ENCODE measurements at regions not wholly inside any gene's neighbourhood (a gene's known extent, or its start where the extent isn't known, plus 50 kb on each side); places are given as distances from the start of the nearest gene placed in this dataset.

GRCh38 chr3:143206955-143207337 is 87.4 kb downstream of the CHST2 start:
- no peaks in the 10 kb centered on the region for H3K27me3 ChIP-seq
- H3K9me3 ChIP-seq: no peaks in the 10 kb centered on the region
- no peaks in the 10 kb centered on the region for H3K36me3 ChIP-seq
- H3K4me3 ChIP-seq: no peak overlapping the region
- DNase-seq: no peak
- no peaks in the 10 kb centered on the region for H3K4me1 ChIP-seq
- TF ChIP-seq CTCF (IDR thresholded peaks at IDR 0.05): no peak
- no peak for TF ChIP-seq POLR2A (IDR thresholded peaks at IDR 0.05)
- H3K27ac ChIP-seq: no peak overlapping the region

GRCh38 chr3:143207338-143207961 is 87.9 kb downstream of the CHST2 start:
- H3K4me3 ChIP-seq: no peak overlapping the region
- no peak overlapping the region for H3K27ac ChIP-seq
- H3K9me3 ChIP-seq: no peaks in the 10 kb centered on the region
- peak in 1 of 3 donors; percentile 27 for DNase-seq
- TF ChIP-seq CTCF (IDR thresholded peaks at IDR 0.05): no peak
- TF ChIP-seq POLR2A (IDR thresholded peaks at IDR 0.05): no peak
- no peaks in the 10 kb centered on the region for H3K36me3 ChIP-seq
- no peaks in the 10 kb centered on the region for H3K4me1 ChIP-seq
- H3K27me3 ChIP-seq: no peaks in the 10 kb centered on the region

- no peaks in the 10 kb centered on the region for H3K4me1 ChIP-seq
- DNase-seq: no peak
- H3K27me3 ChIP-seq: no peaks in the 10 kb centered on the region
- TF ChIP-seq CTCF (IDR thresholded peaks at IDR 0.05): no peak
- no peak for TF ChIP-seq POLR2A (IDR thresholded peaks at IDR 0.05)
- H3K9me3 ChIP-seq: no peaks in the 10 kb centered on the region
- no peaks in the 10 kb centered on the region for H3K36me3 ChIP-seq
- H3K4me3 ChIP-seq: no peak overlapping the region
- no peak overlapping the region for H3K27ac ChIP-seq
Measured at GRCh38 chr3:143208976-143209714, 89.6 kb downstream of the CHST2 start.

- no peaks in the 10 kb centered on the region for H3K36me3 ChIP-seq
- no peak overlapping the region for H3K27ac ChIP-seq
- H3K4me1 ChIP-seq: no peaks in the 10 kb centered on the region
- H3K27me3 ChIP-seq: no peaks in the 10 kb centered on the region
- no peaks in the 10 kb centered on the region for H3K9me3 ChIP-seq
- H3K4me3 ChIP-seq: no peak overlapping the region
- TF ChIP-seq POLR2A (IDR thresholded peaks at IDR 0.05) (no peak), CTCF (IDR thresholded peaks at IDR 0.05) (no peak)
- no peak for DNase-seq
Measured at GRCh38 chr3:143209715-143210059, 90.1 kb downstream of the CHST2 start.

- Histone ChIP-seq H3K4me1 (no peaks in the 10 kb centered on the region), H3K9me3 (no peaks in the 10 kb centered on the region), H3K27ac (no peak overlapping the region), H3K36me3 (no peaks in the 10 kb centered on the region), H3K4me3 (no peak overlapping the region), H3K27me3 (no peaks in the 10 kb centered on the region)
- no peak for DNase-seq
- TF ChIP-seq CTCF (IDR thresholded peaks at IDR 0.05) (no peak), POLR2A (IDR thresholded peaks at IDR 0.05) (no peak)
Measured at GRCh38 chr3:143210141-143210540, 90.6 kb downstream of the CHST2 start.
